ENCODE measurements at regions not wholly inside any gene's neighbourhood (a gene's known extent, or its start where the extent isn't known, plus 50 kb on each side); places are given as distances from the start of the nearest gene placed in this dataset.

GRCh38 chr12:85484387-85484786, 204.4 kb downstream of the ALX1 start:
- no peak overlapping the region for H3K4me2 ChIP-seq (ENCODE audit: low read length)
- no peaks in the 10 kb centered on the region for H3K36me3 ChIP-seq (replicated peaks; ENCODE audit: low read depth, low read length)
- H2AFZ ChIP-seq (ENCODE audit: low read depth, low read length) = no peak overlapping the region
- no peak overlapping the region for H3K27ac ChIP-seq (ENCODE audit: low read length)
- H3K9me3 ChIP-seq (ENCODE audit: insufficient read depth, low read length) = no peaks in the 10 kb centered on the region
- H3K27me3 ChIP-seq (ENCODE audit: low read depth, low read length) = no peaks in the 10 kb centered on the region
- H3K79me2 ChIP-seq (ENCODE audit: low read length) = no peaks in the 10 kb centered on the region
- H3K4me3 ChIP-seq (ENCODE audit: low read length) = no peak overlapping the region
- H4K20me1 ChIP-seq (ENCODE audit: insufficient read depth, low read length) = no peaks in the 10 kb centered on the region
- TF ChIP-seq EZH2phosphoT487 (IDR thresholded peaks at IDR 0.05; ENCODE audit: low read depth) = no peak
- TF ChIP-seq CTCF (IDR thresholded peaks at IDR 0.05; ENCODE audit: low read depth, low read length) = no peak
- peaks cover 16% of the 10 kb centered on the region for H3K4me1 ChIP-seq (ENCODE audit: low read length)
- H3K9ac ChIP-seq (ENCODE audit: low read length) = no peak overlapping the region

GRCh38 chr12:85489194-85489593, 209.2 kb downstream of the ALX1 start:
- Histone ChIP-seq H3K4me2 (ENCODE audit: low read length) (no peak overlapping the region), H3K9ac (ENCODE audit: low read length) (no peak overlapping the region), H3K27ac (ENCODE audit: low read length) (no peak overlapping the region), H3K9me3 (ENCODE audit: insufficient read depth, low read length) (no peaks in the 10 kb centered on the region), H3K4me3 (ENCODE audit: low read length) (no peak overlapping the region), H3K79me2 (ENCODE audit: low read length) (no peaks in the 10 kb centered on the region), H3K36me3 (replicated peaks; ENCODE audit: low read depth, low read length) (no peaks in the 10 kb centered on the region), H2AFZ (ENCODE audit: low read depth, low read length) (no peak overlapping the region), H4K20me1 (ENCODE audit: insufficient read depth, low read length) (no peaks in the 10 kb centered on the region), H3K4me1 (ENCODE audit: low read length) (peaks cover 14% of the 10 kb centered on the region), H3K27me3 (ENCODE audit: low read depth, low read length) (no peaks in the 10 kb centered on the region)
- TF ChIP-seq CTCF (IDR thresholded peaks at IDR 0.05; ENCODE audit: low read depth, low read length) = no peak
- TF ChIP-seq EZH2phosphoT487 (IDR thresholded peaks at IDR 0.05; ENCODE audit: low read depth) = no peak

- TF ChIP-seq CTCF (IDR thresholded peaks at IDR 0.05; ENCODE audit: low read depth, low read length) = no peak
- no peak for TF ChIP-seq EZH2phosphoT487 (IDR thresholded peaks at IDR 0.05; ENCODE audit: low read depth)
- Histone ChIP-seq H3K4me2 (ENCODE audit: low read length) (no peak overlapping the region), H4K20me1 (ENCODE audit: insufficient read depth, low read length) (no peaks in the 10 kb centered on the region), H3K27me3 (ENCODE audit: low read depth, low read length) (no peaks in the 10 kb centered on the region), H3K4me1 (ENCODE audit: low read length) (peaks cover 1% of the 10 kb centered on the region), H3K4me3 (ENCODE audit: low read length) (no peak overlapping the region), H2AFZ (ENCODE audit: low read depth, low read length) (no peak overlapping the region), H3K9me3 (ENCODE audit: insufficient read depth, low read length) (no peaks in the 10 kb centered on the region), H3K36me3 (replicated peaks; ENCODE audit: low read depth, low read length) (no peaks in the 10 kb centered on the region), H3K79me2 (ENCODE audit: low read length) (no peaks in the 10 kb centered on the region), H3K9ac (ENCODE audit: low read length) (no peak overlapping the region), H3K27ac (ENCODE audit: low read length) (no peak overlapping the region)
These were observed 224.1 kb downstream of the ALX1 start for GRCh38 chr12:85504164-85504563.

- Histone ChIP-seq H2AFZ (ENCODE audit: low read depth, low read length) (no peak overlapping the region), H3K4me2 (ENCODE audit: low read length) (no peak overlapping the region), H3K27ac (ENCODE audit: low read length) (no peak overlapping the region), H3K9me3 (ENCODE audit: insufficient read depth, low read length) (no peaks in the 10 kb centered on the region), H3K9ac (ENCODE audit: low read length) (no peak overlapping the region), H3K4me1 (ENCODE audit: low read length) (peaks cover 6% of the 10 kb centered on the region), H3K79me2 (ENCODE audit: low read length) (no peaks in the 10 kb centered on the region), H3K27me3 (ENCODE audit: low read depth, low read length) (no peaks in the 10 kb centered on the region), H4K20me1 (ENCODE audit: insufficient read depth, low read length) (no peaks in the 10 kb centered on the region), H3K36me3 (replicated peaks; ENCODE audit: low read depth, low read length) (no peaks in the 10 kb centered on the region), H3K4me3 (ENCODE audit: low read length) (no peak overlapping the region)
- TF ChIP-seq CTCF (IDR thresholded peaks at IDR 0.05; ENCODE audit: low read depth, low read length) = no peak
- TF ChIP-seq EZH2phosphoT487 (IDR thresholded peaks at IDR 0.05; ENCODE audit: low read depth) = no peak
These were observed 224.6 kb downstream of the ALX1 start for GRCh38 chr12:85504624-85505023.
